Activated CD4-positive, alpha-beta memory T cell treated with anti-CD3 and anti-CD28 coated beads, Interleukin-2, amount 10 ng/mL, durations not matched to agents 7 days and 5 days (primary cell): ENCODE measurements at regions not wholly inside any gene's neighbourhood (a gene's known extent, or its start where the extent isn't known, plus 50 kb on each side); places are given as distances from the start of the nearest gene placed in this dataset.
A peak's percentile ranks its signal among the peaks of the same experiment; 100 is the strongest.

Experiments used
- CTCF ChIA-PET: fragments of 350-600 bp; sonication (Branson Sonifier 250); formaldehyde crosslinking; loops from one replicate; lab custom pipeline; 2021; ENCODE audit warnings: antibody characterized with exemption, inconsistent platforms; lab: Charles Lee
- POLR2A ChIA-PET: fragments of 350-600 bp; sonication (Branson Sonifier 250); formaldehyde crosslinking; loops from one replicate; lab custom pipeline; 2021; ENCODE audit warnings: antibody characterized with exemption; lab: Charles Lee
- DNase-seq: peaks from one replicate; pipeline ENCODE4 v3.0.0-alpha.2; 2020
- H3K27ac Mint-ChIP-seq: one replicate; pipeline ENCODE4 v1.8.0; 2021; ENCODE audit warnings: mild to moderate bottlenecking, mixed read lengths
- H3K27me3 Mint-ChIP-seq: one replicate; pipeline ENCODE4 v1.8.0; 2021; ENCODE audit warnings: mixed read lengths
- H3K36me3 Mint-ChIP-seq: one replicate; pipeline ENCODE4 v1.8.0; 2021; ENCODE audit warnings: low read depth, mixed read lengths
- H3K4me1 Mint-ChIP-seq: one replicate; pipeline ENCODE4 v1.8.0; 2021; ENCODE audit warnings: mixed read lengths
- H3K4me3 Mint-ChIP-seq: one replicate; pipeline ENCODE4 v1.8.0; 2021; ENCODE audit warnings: mild to moderate bottlenecking, mixed read lengths
- H3K9me3 Mint-ChIP-seq: one replicate; pipeline ENCODE4 v1.8.0; 2021; ENCODE audit warnings: mixed read lengths

DNA sequence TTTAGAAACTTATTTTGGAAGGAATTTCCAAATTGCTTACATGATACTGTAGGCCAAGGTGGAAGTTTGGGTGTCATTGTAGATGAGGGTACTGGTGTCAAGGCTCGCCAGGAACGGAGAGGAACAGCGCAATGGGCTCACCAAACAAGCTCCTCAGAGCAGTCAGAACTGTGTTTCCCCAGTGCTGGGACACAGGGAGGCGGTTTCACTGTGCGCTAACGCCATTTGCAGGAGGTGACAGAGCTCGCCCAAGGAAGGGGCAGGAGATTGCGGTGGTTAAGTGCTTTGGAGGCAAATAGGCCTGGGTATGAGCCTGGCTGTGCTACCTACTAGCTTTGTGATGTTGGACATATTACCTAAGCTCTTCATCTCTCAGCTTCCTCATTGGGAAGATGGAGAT is 57.3 kb downstream of the HHEX start:
- Mint-ChIP-seq H3K27ac (no peak overlapping the region), H3K9me3 (no peaks in the 10 kb centered on the region), H3K36me3 (no peaks in the 10 kb centered on the region), H3K4me3 (no peak overlapping the region), H3K27me3 (peaks cover 34% of the 10 kb centered on the region), H3K4me1 (peaks cover 27% of the 10 kb centered on the region)
- CTCF ChIA-PET: interaction anchor here (1.0 to 1.1 kb wide), 2 partner anchors 57 to 96 kb away, joined by 3 read pairs; partner anchors contain the start of gene HHEX
- no peak for DNase-seq
- POLR2A ChIA-PET: no interaction called here

DNA sequence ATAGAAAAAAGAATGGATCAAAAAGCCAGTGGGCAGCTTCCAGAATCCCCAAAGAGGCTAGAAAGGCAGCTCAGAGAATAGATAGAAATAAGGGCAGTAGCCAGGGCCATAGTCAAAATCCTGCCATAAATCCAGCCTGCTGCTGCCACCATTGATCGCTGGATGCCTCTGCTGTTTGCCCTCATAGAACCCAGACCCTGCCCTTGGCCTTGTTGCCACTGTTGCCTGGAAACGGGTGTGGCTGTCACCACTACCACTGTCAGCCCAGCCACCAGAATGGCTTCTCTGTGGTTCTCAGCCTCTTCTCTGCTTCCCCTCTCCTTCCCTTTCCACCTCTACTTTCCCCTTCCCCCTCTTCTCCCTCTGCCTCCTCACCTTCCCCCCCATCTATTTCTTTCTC is 57.8 kb downstream of the HHEX start:
- peak overlapping the region; percentile 14 for H3K27ac Mint-ChIP-seq
- POLR2A ChIA-PET: no interaction called here

DNA sequence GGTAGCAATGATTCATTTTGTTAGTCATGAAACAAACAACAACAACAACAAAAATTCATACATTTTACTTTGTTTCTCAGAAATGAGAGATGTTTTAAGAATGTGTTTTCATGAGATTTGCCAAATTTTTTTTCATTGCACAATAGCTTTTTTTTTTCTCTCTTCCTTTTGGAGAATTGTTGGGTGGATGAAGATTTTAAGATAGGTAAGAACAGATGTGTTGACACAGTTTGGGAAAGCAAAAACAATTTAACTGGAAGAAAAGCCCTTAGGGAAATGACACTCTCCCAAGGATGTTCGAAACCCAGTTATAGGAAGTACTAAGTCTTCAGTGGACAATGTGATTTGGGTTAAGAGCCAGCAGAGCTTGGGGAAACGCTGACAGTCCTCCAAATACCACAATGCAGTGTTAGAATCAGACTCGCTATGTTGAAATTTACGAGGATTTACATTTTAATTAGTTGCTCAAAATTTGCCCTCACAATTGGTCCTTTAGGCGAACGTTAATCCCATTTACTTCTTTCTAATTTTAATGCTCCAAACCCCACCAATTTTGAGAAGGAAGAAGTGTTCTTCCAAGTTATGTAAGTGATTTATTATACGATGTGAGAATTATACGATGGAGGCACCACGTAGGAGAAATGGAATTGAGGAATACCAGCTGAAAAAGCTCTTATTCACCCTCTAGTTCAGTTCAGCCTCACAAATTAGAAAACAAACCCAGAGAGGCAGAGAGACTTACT is 61.2 kb downstream of the HHEX start:
- Mint-ChIP-seq H3K4me3 (no peak overlapping the region), H3K36me3 (no peaks in the 10 kb centered on the region), H3K4me1 (peaks cover 19% of the 10 kb centered on the region), H3K9me3 (no peaks in the 10 kb centered on the region), H3K27ac (no peak overlapping the region), H3K27me3 (peaks cover 22% of the 10 kb centered on the region)
- POLR2A ChIA-PET: no interaction called here
- DNase-seq: no peak
- CTCF ChIA-PET: no interaction called here

More for the DNA sequence above, 57.8 kb downstream of the HHEX start:
- Mint-ChIP-seq H3K27me3 (peaks cover 32% of the 10 kb centered on the region), H3K36me3 (no peaks in the 10 kb centered on the region), H3K4me1 (peaks cover 23% of the 10 kb centered on the region), H3K4me3 (no peak overlapping the region), H3K9me3 (no peaks in the 10 kb centered on the region)
- CTCF ChIA-PET: no interaction called here
- DNase-seq: peak; percentile 59

DNA sequence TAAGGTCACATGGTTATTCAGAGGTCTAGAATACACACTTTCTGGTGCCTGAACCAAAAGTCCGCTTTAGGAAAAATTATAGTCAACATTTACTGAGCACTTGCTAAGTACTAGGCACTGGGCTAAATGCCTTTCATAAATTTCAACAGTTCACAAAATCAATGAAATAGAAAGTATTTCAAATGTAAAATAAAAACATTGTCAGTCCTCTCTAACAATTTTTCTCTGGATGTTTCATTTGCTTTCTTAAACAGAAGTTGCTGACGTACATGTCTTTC is 61.7 kb downstream of the HHEX start:
- DNase-seq: no peak
- ChIA-PET POLR2A (no interaction called here), CTCF (no interaction called here)
- Mint-ChIP-seq H3K4me3 (no peak overlapping the region), H3K9me3 (no peaks in the 10 kb centered on the region), H3K27me3 (peaks cover 22% of the 10 kb centered on the region), H3K27ac (no peak overlapping the region), H3K36me3 (no peaks in the 10 kb centered on the region), H3K4me1 (peaks cover 23% of the 10 kb centered on the region)

DNA sequence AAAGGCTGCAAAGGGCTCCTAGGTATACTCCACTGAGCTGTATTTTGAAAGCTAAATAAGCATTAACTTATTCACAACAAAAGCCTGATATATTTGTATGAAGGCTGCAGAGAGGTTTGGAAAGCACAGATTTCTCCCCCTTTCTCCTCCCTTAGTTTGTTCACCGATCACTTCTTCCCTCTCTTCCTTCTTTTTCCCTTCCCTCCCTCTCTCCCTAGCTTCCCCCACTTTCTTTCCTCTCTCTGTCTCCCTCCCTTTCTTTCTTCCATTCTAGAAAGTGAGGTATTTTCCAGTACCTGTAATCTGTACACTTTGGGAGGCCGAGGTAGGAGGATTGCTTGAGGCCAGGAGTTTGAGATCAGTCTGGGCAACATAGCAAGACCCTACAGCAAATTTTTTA is 62.1 kb downstream of the HHEX start:
- ChIA-PET POLR2A (no interaction called here), CTCF (no interaction called here)
- no peak overlapping the region for H3K4me3 Mint-ChIP-seq
- H3K4me1 Mint-ChIP-seq: peaks cover 22% of the 10 kb centered on the region
- peaks cover 22% of the 10 kb centered on the region for H3K27me3 Mint-ChIP-seq
- no peaks in the 10 kb centered on the region for H3K36me3 Mint-ChIP-seq
- H3K27ac Mint-ChIP-seq: no peak overlapping the region
- DNase-seq: no peak
- no peaks in the 10 kb centered on the region for H3K9me3 Mint-ChIP-seq

DNA sequence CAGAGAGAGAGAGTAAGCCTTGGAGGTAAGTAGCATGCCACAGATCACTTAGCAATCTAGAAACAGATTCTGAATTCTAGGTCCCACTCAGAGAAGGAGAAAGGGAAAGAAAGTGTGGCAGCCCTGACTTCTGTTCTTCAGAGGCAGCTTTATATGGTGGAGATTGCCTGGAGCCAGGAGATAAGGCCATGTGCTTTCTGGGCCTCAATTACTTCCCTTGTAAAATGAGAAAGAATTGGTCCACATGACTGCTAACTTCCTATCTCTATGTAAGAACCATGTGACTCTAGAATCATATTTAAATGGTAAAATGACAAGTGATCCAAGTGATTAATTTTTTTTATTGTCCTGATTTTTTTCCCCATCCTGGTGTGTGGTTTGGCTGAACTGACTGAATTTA is 64.1 kb downstream of the HHEX start:
- POLR2A ChIA-PET: no interaction called here

DNA sequence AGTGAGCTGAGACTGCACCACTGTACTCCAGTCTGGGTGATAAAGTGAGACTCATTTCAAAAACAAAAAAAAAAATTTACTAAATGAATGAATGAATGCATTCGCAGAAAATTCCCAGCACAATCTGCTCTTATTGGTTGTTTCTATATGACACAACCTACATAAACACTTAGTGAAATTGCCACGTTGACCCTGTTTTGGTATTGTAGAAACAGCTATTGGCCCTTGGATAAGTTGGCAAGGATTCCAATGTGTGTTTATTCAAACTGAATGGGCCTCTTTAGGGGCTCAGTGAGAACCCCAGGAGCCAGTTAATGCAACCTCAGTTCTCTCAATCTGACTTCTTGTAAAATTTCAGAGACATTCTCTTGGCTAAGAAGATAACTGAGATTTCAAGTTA is 66.0 kb downstream of the HHEX start:
- CTCF ChIA-PET: no interaction called here
- peaks cover 13% of the 10 kb centered on the region for H3K4me1 Mint-ChIP-seq
- H3K4me3 Mint-ChIP-seq: no peak overlapping the region
- no peak for DNase-seq
- no peaks in the 10 kb centered on the region for H3K9me3 Mint-ChIP-seq
- H3K36me3 Mint-ChIP-seq: no peaks in the 10 kb centered on the region
- H3K27me3 Mint-ChIP-seq: peaks cover 6% of the 10 kb centered on the region
- no peak overlapping the region for H3K27ac Mint-ChIP-seq
- POLR2A ChIA-PET: no interaction called here

More for the DNA sequence above, 64.1 kb downstream of the HHEX start:
- no peak for DNase-seq
- Mint-ChIP-seq H3K27me3 (peaks cover 15% of the 10 kb centered on the region), H3K36me3 (no peaks in the 10 kb centered on the region), H3K4me1 (peaks cover 9% of the 10 kb centered on the region), H3K9me3 (no peaks in the 10 kb centered on the region), H3K4me3 (no peak overlapping the region), H3K27ac (no peak overlapping the region)
- CTCF ChIA-PET: no interaction called here

DNA sequence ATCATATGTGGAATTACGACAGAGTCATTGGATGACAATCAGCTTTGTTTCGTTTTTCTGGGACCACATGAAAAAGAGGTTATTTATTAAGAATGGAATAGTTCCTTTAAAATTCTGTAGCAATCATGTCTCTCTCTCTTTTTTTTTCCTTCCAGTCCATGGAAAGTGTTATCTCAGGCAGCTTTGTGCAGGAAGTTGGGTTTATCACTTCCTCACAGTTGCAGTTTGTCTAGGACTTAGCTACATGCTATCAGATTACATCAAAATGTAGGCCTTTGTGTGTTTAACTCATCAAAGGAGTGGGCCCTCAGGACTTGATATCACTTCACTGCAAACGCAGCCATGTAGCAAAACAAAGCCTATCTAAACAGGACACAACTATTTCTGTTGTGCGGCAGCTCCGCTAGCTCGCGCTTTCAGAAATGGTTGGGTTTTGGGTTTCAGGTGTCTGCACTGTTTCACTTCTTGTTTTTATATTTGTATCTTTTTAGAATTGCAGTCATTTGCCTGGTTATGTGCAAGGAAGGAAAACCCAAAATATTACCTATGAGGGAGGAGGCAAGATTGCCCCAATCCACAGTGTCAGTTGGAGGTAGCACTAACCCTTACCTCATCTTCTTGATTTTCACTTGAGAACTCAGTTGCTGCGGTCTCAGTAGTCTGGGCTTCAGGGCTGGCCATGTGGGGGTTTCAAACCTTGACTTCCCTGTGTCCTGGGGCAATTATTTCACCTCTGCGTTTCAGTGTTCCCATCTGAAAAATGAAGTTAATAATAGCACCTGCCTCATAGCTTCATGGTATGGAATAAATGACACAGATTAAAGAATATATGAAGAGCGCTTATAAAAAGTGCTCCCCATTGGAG is 66.7 kb downstream of the HHEX start:
- ChIA-PET POLR2A (no interaction called here), CTCF (no interaction called here)
- H3K4me3 Mint-ChIP-seq: no peak overlapping the region
- no peak for DNase-seq
- H3K9me3 Mint-ChIP-seq: no peaks in the 10 kb centered on the region
- peaks cover 16% of the 10 kb centered on the region for H3K4me1 Mint-ChIP-seq
- H3K27me3 Mint-ChIP-seq: peaks cover under 1% of the 10 kb centered on the region
- no peak overlapping the region for H3K27ac Mint-ChIP-seq
- H3K36me3 Mint-ChIP-seq: no peaks in the 10 kb centered on the region

DNA sequence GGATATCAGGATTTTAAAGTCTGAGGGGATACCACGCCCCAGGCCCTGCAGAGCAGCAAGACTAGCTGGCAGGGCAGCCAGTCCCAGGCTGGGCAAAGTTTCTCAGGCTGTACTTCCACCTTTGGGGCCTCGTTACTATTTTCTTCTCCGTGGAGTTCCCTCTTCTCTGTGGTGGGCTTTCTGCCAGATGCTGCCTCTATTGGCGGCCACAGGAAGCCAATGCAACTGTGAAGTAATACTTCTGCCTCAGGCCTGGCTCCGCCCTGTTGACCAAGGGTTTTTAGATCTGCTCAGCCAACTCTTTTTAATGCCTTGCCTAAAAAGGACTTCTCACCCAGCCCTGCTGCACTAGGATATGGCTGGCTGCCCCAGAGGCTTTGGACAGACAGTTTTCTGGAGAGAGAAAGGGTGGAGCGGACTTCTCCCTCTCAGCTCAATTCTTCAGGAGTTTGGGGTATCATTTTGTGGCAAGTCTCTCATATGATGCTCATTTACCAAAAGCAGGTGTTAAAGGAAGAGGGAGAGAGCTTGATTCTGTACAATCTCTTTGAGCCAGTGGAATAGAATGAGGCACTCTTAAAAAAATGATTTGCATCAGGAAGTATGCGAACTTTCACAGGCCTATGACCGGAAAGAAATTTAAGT is 67.4 kb downstream of the HHEX start:
- DNase-seq: no peak
- H3K27me3 Mint-ChIP-seq: peaks cover 5% of the 10 kb centered on the region
- no peak overlapping the region for H3K27ac Mint-ChIP-seq
- H3K9me3 Mint-ChIP-seq: no peaks in the 10 kb centered on the region
- ChIA-PET CTCF (no interaction called here), POLR2A (no interaction called here)
- H3K4me3 Mint-ChIP-seq: no peak overlapping the region
- H3K36me3 Mint-ChIP-seq: no peaks in the 10 kb centered on the region
- peaks cover 16% of the 10 kb centered on the region for H3K4me1 Mint-ChIP-seq

DNA sequence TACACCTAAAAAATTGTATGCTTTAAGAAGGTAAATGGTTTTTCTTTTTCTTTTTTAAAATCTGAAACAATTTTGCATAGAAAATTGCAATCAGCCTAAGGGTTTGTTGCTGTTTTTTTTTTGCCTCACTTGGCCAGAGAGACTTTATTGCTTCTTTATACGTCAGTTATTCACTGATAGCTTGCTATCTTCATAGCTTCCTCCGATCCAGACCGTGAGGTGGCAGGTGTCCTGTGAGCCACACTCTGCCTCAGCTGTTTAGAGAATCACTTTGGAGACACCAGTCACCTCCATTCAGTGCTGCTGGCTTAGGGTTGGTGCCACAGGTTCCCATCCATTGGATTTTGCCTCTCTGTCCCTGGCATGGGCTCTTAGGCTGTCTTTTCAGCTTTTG is 68.0 kb downstream of the HHEX start:
- no peak for DNase-seq
- POLR2A ChIA-PET: no interaction called here
- Mint-ChIP-seq H3K4me1 (peaks cover 16% of the 10 kb centered on the region), H3K4me3 (no peak overlapping the region), H3K27ac (no peak overlapping the region), H3K9me3 (no peaks in the 10 kb centered on the region), H3K27me3 (peaks cover 5% of the 10 kb centered on the region), H3K36me3 (no peaks in the 10 kb centered on the region)
- CTCF ChIA-PET: no interaction called here

DNA sequence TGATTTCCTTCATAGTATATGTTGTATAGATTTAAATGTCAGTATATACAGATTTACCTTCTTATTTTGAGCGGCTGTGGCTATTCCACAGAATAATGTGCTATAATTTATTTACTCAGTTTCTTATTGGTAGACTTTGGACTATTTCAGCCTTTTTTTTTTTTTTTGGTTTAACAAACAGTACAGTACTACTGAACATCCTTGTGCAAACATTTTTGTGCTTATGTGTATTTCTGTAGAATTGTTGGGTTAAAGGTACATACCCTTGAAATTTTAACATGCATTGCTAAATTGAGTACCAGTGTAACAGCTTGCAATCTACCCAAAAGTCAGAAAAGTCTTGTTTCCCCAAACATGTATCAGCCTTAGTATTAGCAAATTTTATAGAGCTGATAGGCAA is 68.8 kb downstream of the HHEX start:
- POLR2A ChIA-PET: no interaction called here
- H3K27ac Mint-ChIP-seq: no peak overlapping the region
- no peak for DNase-seq
- peaks cover 6% of the 10 kb centered on the region for H3K27me3 Mint-ChIP-seq
- no peaks in the 10 kb centered on the region for H3K36me3 Mint-ChIP-seq
- no peaks in the 10 kb centered on the region for H3K9me3 Mint-ChIP-seq
- CTCF ChIA-PET: no interaction called here
- no peak overlapping the region for H3K4me3 Mint-ChIP-seq
- peaks cover 16% of the 10 kb centered on the region for H3K4me1 Mint-ChIP-seq

DNA sequence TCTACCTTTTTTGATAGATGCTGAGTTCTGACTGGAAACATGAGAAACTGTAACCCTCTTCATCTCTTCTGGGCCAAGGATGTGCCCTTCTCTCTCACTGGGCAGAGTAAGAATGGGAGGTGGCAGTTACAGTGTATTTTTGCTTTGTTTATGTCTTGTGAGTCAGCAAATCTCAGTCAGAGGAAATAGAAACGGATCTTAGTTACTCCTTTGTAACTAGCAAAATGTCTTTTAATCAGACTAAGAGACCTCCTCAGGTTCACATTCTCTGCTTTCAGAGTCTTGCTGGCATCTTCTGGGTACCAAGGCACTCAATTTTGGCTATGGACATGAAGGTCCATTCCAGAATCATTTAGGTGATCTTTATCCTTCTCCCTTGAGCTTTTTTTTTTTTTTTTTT is 70.9 kb downstream of the HHEX start:
- CTCF ChIA-PET: no interaction called here
- Mint-ChIP-seq H3K27me3 (peaks cover 13% of the 10 kb centered on the region), H3K36me3 (no peaks in the 10 kb centered on the region), H3K4me1 (peaks cover 16% of the 10 kb centered on the region), H3K9me3 (no peaks in the 10 kb centered on the region), H3K27ac (no peak overlapping the region), H3K4me3 (no peak overlapping the region)
- no peak for DNase-seq
- POLR2A ChIA-PET: no interaction called here

DNA sequence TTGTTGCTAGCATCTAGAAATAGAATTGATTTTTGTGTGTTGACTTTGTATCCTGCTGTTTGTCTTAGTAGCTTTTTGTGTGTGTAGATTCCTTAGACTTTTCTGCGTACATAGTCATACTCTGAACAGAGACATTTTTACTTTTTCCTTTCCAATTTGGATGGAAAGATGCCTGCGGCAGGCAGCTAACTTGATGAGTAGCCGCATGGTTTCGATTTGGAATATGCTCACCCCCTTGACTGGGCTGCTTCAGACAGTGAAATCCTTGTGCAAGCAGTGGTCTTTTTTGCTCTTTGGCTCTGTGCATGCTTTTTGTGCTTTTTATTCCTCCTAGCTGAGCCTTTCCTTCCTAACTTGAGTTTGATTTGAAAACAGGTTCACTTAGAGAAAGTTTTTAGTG is 71.8 kb downstream of the HHEX start:
- peaks cover 10% of the 10 kb centered on the region for H3K4me1 Mint-ChIP-seq
- POLR2A ChIA-PET: no interaction called here
- H3K36me3 Mint-ChIP-seq: no peaks in the 10 kb centered on the region
- H3K4me3 Mint-ChIP-seq: no peak overlapping the region
- CTCF ChIA-PET: no interaction called here
- H3K27ac Mint-ChIP-seq: no peak overlapping the region
- no peak for DNase-seq
- peaks cover 16% of the 10 kb centered on the region for H3K27me3 Mint-ChIP-seq
- no peaks in the 10 kb centered on the region for H3K9me3 Mint-ChIP-seq
